ENCODE measurements at regions not wholly inside any gene's neighbourhood (a gene's known extent, or its start where the extent isn't known, plus 50 kb on each side); places are given as distances from the start of the nearest gene placed in this dataset.
"Not testable (repeated sequence)": the region's sequence is repeated elsewhere in the genome, so short reads cannot be mapped to it uniquely, and the experiment has no call there.

- TF ChIP-seq, protein P1, sequence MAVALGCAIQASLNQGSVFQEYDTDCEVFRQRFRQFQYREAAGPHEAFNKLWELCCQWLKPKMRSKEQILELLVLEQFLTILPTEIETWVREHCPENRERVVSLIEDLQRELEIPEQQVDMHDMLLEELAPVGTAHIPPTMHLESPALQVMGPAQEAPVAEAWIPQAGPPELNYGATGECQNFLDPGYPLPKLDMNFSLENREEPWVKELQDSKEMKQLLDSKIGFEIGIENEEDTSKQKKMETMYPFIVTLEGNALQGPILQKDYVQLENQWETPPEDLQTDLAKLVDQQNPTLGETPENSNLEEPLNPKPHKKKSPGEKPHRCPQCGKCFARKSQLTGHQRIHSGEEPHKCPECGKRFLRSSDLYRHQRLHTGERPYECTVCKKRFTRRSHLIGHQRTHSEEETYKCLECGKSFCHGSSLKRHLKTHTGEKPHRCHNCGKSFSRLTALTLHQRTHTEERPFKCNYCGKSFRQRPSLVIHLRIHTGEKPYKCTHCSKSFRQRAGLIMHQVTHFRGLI (CRISPR knock-in tag; IDR thresholded peaks at IDR 0.05): not testable (repeated sequence)
- not testable (repeated sequence) for TF ChIP-seq TAF1 (IDR thresholded peaks at IDR 0.05; ENCODE audit: control insufficient read depth, extremely low read depth, insufficient read depth, low read length, severe bottlenecking); CTCF (IDR thresholded peaks at IDR 0.05 in 2 of 3, conservative IDR thresholded peaks at IDR 0.05 in 1 of 3; ENCODE audit: insufficient read depth in 2 of 3, low read depth in 1 of 3, low read length in 3 of 3)
- TF ChIP-seq, protein P2, sequence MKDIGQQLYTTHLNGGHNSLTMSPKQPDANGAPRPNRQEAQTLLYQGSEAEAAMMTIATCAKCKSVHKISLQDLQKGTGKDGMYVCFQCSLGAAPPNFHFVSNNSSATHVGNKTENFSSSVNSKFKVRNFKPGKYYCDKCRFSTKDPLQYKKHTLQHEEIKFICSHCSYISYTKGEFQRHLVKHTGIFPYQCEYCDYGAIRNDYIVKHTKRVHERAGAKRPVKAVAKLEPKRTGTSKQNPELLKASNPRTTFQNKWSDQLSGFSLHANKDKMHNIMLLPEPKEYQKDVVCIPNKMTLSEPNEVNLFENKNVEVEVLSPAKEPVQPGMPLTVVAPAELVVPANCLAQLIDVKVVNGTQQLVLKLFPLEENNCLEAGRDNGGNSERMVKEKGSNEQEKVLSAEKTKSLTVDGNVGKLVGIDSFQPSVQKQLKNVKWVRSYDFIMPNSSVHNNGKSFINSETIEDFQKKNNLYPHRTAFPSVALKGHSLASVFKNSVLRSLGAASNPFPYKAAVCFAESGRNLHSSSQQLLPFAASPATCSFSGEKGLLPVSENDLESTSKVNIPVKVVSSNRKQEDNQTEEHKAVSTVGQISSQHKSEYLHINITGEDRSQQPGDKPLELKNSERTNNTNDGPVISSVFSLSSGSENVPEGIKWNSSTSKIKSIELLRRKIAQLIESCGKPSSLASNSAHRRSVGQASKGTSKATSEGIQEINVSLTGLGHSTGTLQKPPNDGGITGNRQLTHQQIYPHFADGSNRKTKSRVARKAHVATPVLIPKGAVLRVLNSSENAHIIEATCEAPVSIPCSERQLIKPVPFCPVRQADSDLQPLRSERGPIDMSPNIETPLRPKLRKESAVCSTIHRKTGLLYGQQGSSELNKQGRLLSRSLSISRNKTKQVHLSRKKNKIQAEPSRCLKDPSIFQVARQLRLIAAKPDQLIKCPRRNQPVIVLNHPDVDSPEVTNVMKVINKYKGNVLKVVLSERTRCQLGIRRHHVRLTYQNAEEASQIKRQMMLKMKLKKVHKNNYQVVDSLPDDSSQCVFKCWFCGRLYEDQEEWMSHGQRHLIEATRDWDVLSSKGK (CRISPR knock-in tag; IDR thresholded peaks at IDR 0.05): not testable (repeated sequence)
Measured at GRCh38 chr1:232332710-232333418, 297.1 kb downstream of the SIPA1L2 start.

All from K562 (cell line).